ENCODE measurements at regions not wholly inside any gene's neighbourhood (a gene's known extent, or its start where the extent isn't known, plus 50 kb on each side); places are given as distances from the start of the nearest gene placed in this dataset.

DNA sequence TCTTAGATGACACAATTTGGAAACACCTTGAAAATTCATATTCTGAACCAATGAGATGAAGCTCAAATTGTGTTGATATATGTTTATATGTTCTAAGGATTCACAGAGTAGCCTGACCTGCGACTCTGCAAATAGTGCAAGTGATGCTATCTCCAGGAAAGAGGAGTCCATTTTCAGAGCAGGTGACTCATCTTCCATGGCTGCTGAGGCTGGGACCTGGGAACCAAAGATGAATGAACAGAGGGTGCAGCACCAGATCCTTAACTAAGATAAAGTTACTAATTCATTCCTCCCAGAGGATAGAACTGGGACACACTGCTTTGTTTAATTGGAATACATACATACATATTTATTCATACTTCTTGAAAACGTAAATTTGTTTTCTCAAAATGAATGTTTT lies 240.6 kb upstream of the SEMA3C start:
- Histone ChIP-seq H2AFZ (ENCODE audit: insufficient read depth, low read depth, low read length, poor library complexity, severe bottlenecking) (no peak overlapping the region), H3K27ac (ENCODE audit: low read length in 2 of 2) (no peak overlapping the region), H3K79me2 (ENCODE audit: control insufficient read depth, insufficient read depth, low read length) (no peaks in the 10 kb centered on the region), H3K4me1 (ENCODE audit: control insufficient read depth in 2 of 2, insufficient read depth in 2 of 2, low read length in 2 of 2) (no peaks in the 10 kb centered on the region), H3K9ac (ENCODE audit: low read length) (no peak overlapping the region), H3K27me3 (replicated peaks in 1 of 4; ENCODE audit: control extremely low read depth in 1 of 4, control insufficient read depth in 3 of 4, insufficient read depth in 4 of 4, low read length in 3 of 4) (no peaks in the 10 kb centered on the region), H3K9me3 (ENCODE audit: control extremely low read depth in 1 of 3, control insufficient read depth in 2 of 3, insufficient read depth in 1 of 3, low read length in 2 of 3) (peaks cover 0 to 3% (median 0%) of the 10 kb centered on the region in 3 donors), H3K36me3 (replicated peaks in 1 of 2; ENCODE audit: control extremely low read depth in 1 of 2, control insufficient read depth in 1 of 2, extremely low read depth in 1 of 2, insufficient read depth in 2 of 2, low read length in 1 of 2) (no peaks in the 10 kb centered on the region), H3K4me2 (replicated peaks; ENCODE audit: low read depth, low read length, poor library complexity, severe bottlenecking) (no peak overlapping the region), H4K20me1 (ENCODE audit: control insufficient read depth, insufficient read depth, low read length, poor library complexity, severe bottlenecking) (no peaks in the 10 kb centered on the region), H3K4me3 (ENCODE audit: control extremely low read depth in 1 of 5, extremely low read depth in 1 of 5, insufficient read depth in 1 of 5, low read depth in 2 of 5, low read length in 4 of 5) (no peak overlapping the region)
- DNase-seq (no peak), ATAC-seq (ENCODE audit: low read depth) (no peak)
- Mint-ChIP-seq H3K4me1 (no peaks in the 10 kb centered on the region), H3K9me3 (ENCODE audit: insufficient read depth) (peaks cover 6% of the 10 kb centered on the region), H3K27me3 (no peaks in the 10 kb centered on the region), H3K27ac (no peak overlapping the region), H3K4me3 (no peak overlapping the region)
- TF ChIP-seq, protein P1, sequence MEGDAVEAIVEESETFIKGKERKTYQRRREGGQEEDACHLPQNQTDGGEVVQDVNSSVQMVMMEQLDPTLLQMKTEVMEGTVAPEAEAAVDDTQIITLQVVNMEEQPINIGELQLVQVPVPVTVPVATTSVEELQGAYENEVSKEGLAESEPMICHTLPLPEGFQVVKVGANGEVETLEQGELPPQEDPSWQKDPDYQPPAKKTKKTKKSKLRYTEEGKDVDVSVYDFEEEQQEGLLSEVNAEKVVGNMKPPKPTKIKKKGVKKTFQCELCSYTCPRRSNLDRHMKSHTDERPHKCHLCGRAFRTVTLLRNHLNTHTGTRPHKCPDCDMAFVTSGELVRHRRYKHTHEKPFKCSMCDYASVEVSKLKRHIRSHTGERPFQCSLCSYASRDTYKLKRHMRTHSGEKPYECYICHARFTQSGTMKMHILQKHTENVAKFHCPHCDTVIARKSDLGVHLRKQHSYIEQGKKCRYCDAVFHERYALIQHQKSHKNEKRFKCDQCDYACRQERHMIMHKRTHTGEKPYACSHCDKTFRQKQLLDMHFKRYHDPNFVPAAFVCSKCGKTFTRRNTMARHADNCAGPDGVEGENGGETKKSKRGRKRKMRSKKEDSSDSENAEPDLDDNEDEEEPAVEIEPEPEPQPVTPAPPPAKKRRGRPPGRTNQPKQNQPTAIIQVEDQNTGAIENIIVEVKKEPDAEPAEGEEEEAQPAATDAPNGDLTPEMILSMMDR (IDR thresholded peaks at IDR 0.05), result no peak
- TF ChIP-seq EZH2 (IDR thresholded peaks at IDR 0.05; ENCODE audit: borderline replicate concordance, insufficient read depth, low read depth, low read length, poor library complexity, severe bottlenecking), result no peak
- 100% methylated on average over 1 of the region's 2 CpGs for WGBS (ENCODE audit: insufficient coverage)
- CTCF ChIA-PET, result no interaction called here
- intact Hi-C loops (cut with micrococcal nuclease), result no loop called here
- POLR2A ChIA-PET, result no interaction called here

DNA sequence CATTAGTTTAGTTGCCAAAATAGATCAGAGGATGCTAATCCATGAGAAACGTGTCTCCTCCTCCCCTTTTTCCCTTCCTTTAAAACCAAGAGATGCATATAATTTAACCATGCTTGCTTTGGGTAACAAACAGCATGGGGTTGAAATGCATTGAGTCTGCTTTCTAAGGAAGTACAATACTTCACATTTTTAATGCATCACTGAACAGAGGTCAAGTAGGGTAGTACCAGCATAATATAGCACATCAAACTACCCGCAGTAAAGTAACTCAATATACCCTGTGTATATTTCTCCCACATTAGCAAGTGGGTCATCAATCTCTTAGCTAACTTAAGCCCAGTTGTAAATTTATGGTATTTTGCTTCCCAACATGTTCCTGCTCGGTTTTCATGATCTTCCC lies 239.3 kb upstream of the SEMA3C start:
- H3K4me1 Mint-ChIP-seq, result no peaks in the 10 kb centered on the region
- no peak for TF ChIP-seq EZH2 (IDR thresholded peaks at IDR 0.05; ENCODE audit: borderline replicate concordance, insufficient read depth, low read depth, low read length, poor library complexity, severe bottlenecking)
- TF ChIP-seq, protein P1 (IDR thresholded peaks at IDR 0.05), result no peak
- Histone ChIP-seq H3K4me3 (ENCODE audit: control extremely low read depth in 1 of 5, extremely low read depth in 1 of 5, insufficient read depth in 1 of 5, low read depth in 2 of 5, low read length in 4 of 5) (no peak overlapping the region), H3K4me1 (ENCODE audit: control insufficient read depth in 2 of 2, insufficient read depth in 2 of 2, low read length in 2 of 2) (no peaks in the 10 kb centered on the region), H3K36me3 (replicated peaks in 1 of 2; ENCODE audit: control extremely low read depth in 1 of 2, control insufficient read depth in 1 of 2, extremely low read depth in 1 of 2, insufficient read depth in 2 of 2, low read length in 1 of 2) (no peaks in the 10 kb centered on the region), H3K79me2 (ENCODE audit: control insufficient read depth, insufficient read depth, low read length) (no peaks in the 10 kb centered on the region), H2AFZ (ENCODE audit: insufficient read depth, low read depth, low read length, poor library complexity, severe bottlenecking) (no peak overlapping the region), H3K27me3 (replicated peaks in 1 of 4; ENCODE audit: control extremely low read depth in 1 of 4, control insufficient read depth in 3 of 4, insufficient read depth in 4 of 4, low read length in 3 of 4) (no peaks in the 10 kb centered on the region), H3K9me3 (ENCODE audit: control extremely low read depth in 1 of 3, control insufficient read depth in 2 of 3, insufficient read depth in 1 of 3, low read length in 2 of 3) (no peaks in the 10 kb centered on the region), H4K20me1 (ENCODE audit: control insufficient read depth, insufficient read depth, low read length, poor library complexity, severe bottlenecking) (no peaks in the 10 kb centered on the region), H3K27ac (ENCODE audit: low read length in 2 of 2) (no peak overlapping the region), H3K9ac (ENCODE audit: low read length) (no peak overlapping the region), H3K4me2 (replicated peaks; ENCODE audit: low read depth, low read length, poor library complexity, severe bottlenecking) (no peak overlapping the region)
- POLR2A ChIA-PET, result no interaction called here
- H3K4me3 Mint-ChIP-seq, result no peak overlapping the region
- CTCF ChIA-PET, result no interaction called here
- H3K27ac Mint-ChIP-seq, result no peak overlapping the region
- no peak for DNase-seq
- H3K27me3 Mint-ChIP-seq, result no peaks in the 10 kb centered on the region
- intact Hi-C loops (cut with micrococcal nuclease), result no loop called here
- ATAC-seq (ENCODE audit: low read depth), result no peak
- H3K9me3 Mint-ChIP-seq (ENCODE audit: insufficient read depth), result peaks cover 6% of the 10 kb centered on the region
- WGBS (ENCODE audit: insufficient coverage), result no CpG with 5 or more reads among the region's 3 CpGs

Data from B cell (primary cell).